Activated T-cell treated with anti-CD3 and anti-CD28 coated beads, Interleukin-2, amount 50 U/mL, for 4 hours (primary cell): ENCODE measurements at regions not wholly inside any gene's neighbourhood (a gene's known extent, or its start where the extent isn't known, plus 50 kb on each side); places are given as distances from the start of the nearest gene placed in this dataset.
"Not testable (repeated sequence)": the region's sequence is repeated elsewhere in the genome, so short reads cannot be mapped to it uniquely, and the experiment has no call there.

Source experiments
- ATAC-seq, 2 donors: fragments of 200-7000 bp; cut with Tn5 transposase; one replicate each; pipeline ENCODE4 v1.10.0; 2021
- DNase-seq: peaks from one replicate; pipeline ENCODE4 v3.0.0-alpha.2; 2020
- H3K27me3 Mint-ChIP-seq: one replicate; pipeline ENCODE4 v1.8.0; 2021; ENCODE audit warnings: low read depth, mixed read lengths
- H3K36me3 Mint-ChIP-seq: one replicate; pipeline ENCODE4 v1.8.0; 2022; ENCODE audit warnings: mixed read lengths; ENCODE audit not compliant: insufficient read depth
- H3K4me1 Mint-ChIP-seq: one replicate; pipeline ENCODE4 v1.8.0; 2021; ENCODE audit warnings: low read depth, mixed read lengths
- H3K4me3 Mint-ChIP-seq: one replicate; pipeline ENCODE4 v1.8.0; 2021; ENCODE audit warnings: mild to moderate bottlenecking, moderate library complexity, mixed read lengths
- H3K9me3 Mint-ChIP-seq: one replicate; pipeline ENCODE4 v1.8.0; 2021; ENCODE audit warnings: mixed read lengths

- DNase-seq (no peak), ATAC-seq (no peak)
- no peak overlapping the region for H3K4me3 Mint-ChIP-seq
- peaks cover 3% of the 10 kb centered on the region for H3K9me3 Mint-ChIP-seq
- H3K4me1 Mint-ChIP-seq, result no peaks in the 10 kb centered on the region
- peaks cover 12% of the 10 kb centered on the region for H3K27me3 Mint-ChIP-seq
- no peaks in the 10 kb centered on the region for H3K36me3 Mint-ChIP-seq
Measured at GRCh38 chr5:96187309-96188027, 225.8 kb upstream of the ELL2 start.

GRCh38 chr5:96184510-96184909 is 222.9 kb upstream of the ELL2 start:
- ATAC-seq, H3K9me3 Mint-ChIP-seq, H3K36me3 Mint-ChIP-seq, H3K4me1 Mint-ChIP-seq, H3K4me3 Mint-ChIP-seq, H3K27me3 Mint-ChIP-seq, DNase-seq: not testable (repeated sequence)

GRCh38 chr5:96180684-96181435 is 219.2 kb upstream of the ELL2 start:
- H3K36me3 Mint-ChIP-seq, result no peaks in the 10 kb centered on the region
- no peak for ATAC-seq
- H3K4me1 Mint-ChIP-seq, result no peaks in the 10 kb centered on the region
- no peak for DNase-seq
- no peak overlapping the region for H3K4me3 Mint-ChIP-seq
- no peaks in the 10 kb centered on the region for H3K27me3 Mint-ChIP-seq
- H3K9me3 Mint-ChIP-seq, result no peaks in the 10 kb centered on the region

- ATAC-seq, result peak in 1 of 2 donors; percentile 58
Measured at GRCh38 chr5:96177303-96177869, 215.7 kb upstream of the ELL2 start.

GRCh38 chr5:96176022-96176421 is 214.4 kb upstream of the ELL2 start:
- no peak for DNase-seq
- H3K9me3 Mint-ChIP-seq, result no peaks in the 10 kb centered on the region
- no peak overlapping the region for H3K4me3 Mint-ChIP-seq
- no peak for ATAC-seq
- H3K4me1 Mint-ChIP-seq, result no peaks in the 10 kb centered on the region
- H3K36me3 Mint-ChIP-seq, result no peaks in the 10 kb centered on the region
- H3K27me3 Mint-ChIP-seq, result no peaks in the 10 kb centered on the region

More at GRCh38 chr5:96177303-96177869, 215.7 kb upstream of the ELL2 start:
- Mint-ChIP-seq H3K36me3 (no peaks in the 10 kb centered on the region), H3K4me1 (no peaks in the 10 kb centered on the region), H3K4me3 (no peak overlapping the region), H3K9me3 (no peaks in the 10 kb centered on the region), H3K27me3 (no peaks in the 10 kb centered on the region)
- no peak for DNase-seq

- H3K36me3 Mint-ChIP-seq, result no peaks in the 10 kb centered on the region
- no peaks in the 10 kb centered on the region for H3K27me3 Mint-ChIP-seq
- DNase-seq (no peak), ATAC-seq (no peak)
- no peak overlapping the region for H3K4me3 Mint-ChIP-seq
- H3K4me1 Mint-ChIP-seq, result no peaks in the 10 kb centered on the region
- H3K9me3 Mint-ChIP-seq, result no peaks in the 10 kb centered on the region
Measured at GRCh38 chr5:96175090-96175489, 213.4 kb upstream of the ELL2 start.

GRCh38 chr5:96173366-96173765 is 211.7 kb upstream of the ELL2 start:
- H3K36me3 Mint-ChIP-seq, result no peaks in the 10 kb centered on the region
- H3K4me1 Mint-ChIP-seq, result no peaks in the 10 kb centered on the region
- DNase-seq (no peak), ATAC-seq (no peak)
- no peak overlapping the region for H3K4me3 Mint-ChIP-seq
- H3K27me3 Mint-ChIP-seq, result no peaks in the 10 kb centered on the region
- H3K9me3 Mint-ChIP-seq, result no peaks in the 10 kb centered on the region

- H3K4me3 Mint-ChIP-seq, result no peak overlapping the region
- ATAC-seq (no peak), DNase-seq (no peak)
- H3K36me3 Mint-ChIP-seq, result no peaks in the 10 kb centered on the region
- H3K9me3 Mint-ChIP-seq, result no peaks in the 10 kb centered on the region
- no peaks in the 10 kb centered on the region for H3K4me1 Mint-ChIP-seq
- H3K27me3 Mint-ChIP-seq, result no peaks in the 10 kb centered on the region
Measured at GRCh38 chr5:96172436-96172835, 210.8 kb upstream of the ELL2 start.

GRCh38 chr5:96171973-96172372 is 210.3 kb upstream of the ELL2 start:
- not testable (repeated sequence) for H3K36me3 Mint-ChIP-seq, ATAC-seq, H3K27me3 Mint-ChIP-seq, DNase-seq, H3K9me3 Mint-ChIP-seq, H3K4me3 Mint-ChIP-seq, H3K4me1 Mint-ChIP-seq

- H3K4me3 Mint-ChIP-seq, ATAC-seq, H3K27me3 Mint-ChIP-seq, H3K9me3 Mint-ChIP-seq, DNase-seq, H3K36me3 Mint-ChIP-seq, H3K4me1 Mint-ChIP-seq: not testable (repeated sequence)
Measured at GRCh38 chr5:96170481-96171125, 209.0 kb upstream of the ELL2 start.

- ATAC-seq, DNase-seq, H3K36me3 Mint-ChIP-seq, H3K27me3 Mint-ChIP-seq, H3K9me3 Mint-ChIP-seq, H3K4me1 Mint-ChIP-seq, H3K4me3 Mint-ChIP-seq: not testable (repeated sequence)
Measured at GRCh38 chr5:96168833-96169232, 207.2 kb upstream of the ELL2 start.

- ATAC-seq, result no peak
Measured at GRCh38 chr5:96159043-96159442, 197.4 kb upstream of the ELL2 start.

GRCh38 chr5:96157841-96158291 is 196.2 kb upstream of the ELL2 start:
- Mint-ChIP-seq H3K4me3 (no peak overlapping the region), H3K9me3 (no peaks in the 10 kb centered on the region), H3K36me3 (no peaks in the 10 kb centered on the region), H3K4me1 (no peaks in the 10 kb centered on the region), H3K27me3 (peaks cover 6% of the 10 kb centered on the region)
- DNase-seq (no peak), ATAC-seq (no peak)

More at GRCh38 chr5:96159043-96159442, 197.4 kb upstream of the ELL2 start:
- Mint-ChIP-seq H3K9me3 (no peaks in the 10 kb centered on the region), H3K36me3 (no peaks in the 10 kb centered on the region), H3K4me1 (no peaks in the 10 kb centered on the region), H3K4me3 (no peak overlapping the region), H3K27me3 (peaks cover 6% of the 10 kb centered on the region)
- no peak for DNase-seq

- no peak overlapping the region for H3K4me3 Mint-ChIP-seq
- DNase-seq (no peak), ATAC-seq (no peak)
- H3K9me3 Mint-ChIP-seq, result no peaks in the 10 kb centered on the region
- peaks cover 6% of the 10 kb centered on the region for H3K27me3 Mint-ChIP-seq
- no peaks in the 10 kb centered on the region for H3K4me1 Mint-ChIP-seq
- H3K36me3 Mint-ChIP-seq, result no peaks in the 10 kb centered on the region
Measured at GRCh38 chr5:96157077-96157780, 195.6 kb upstream of the ELL2 start.
